Muscle of back (tissue), 3 donors: ENCODE measurements at regions not wholly inside any gene's neighbourhood (a gene's known extent, or its start where the extent isn't known, plus 50 kb on each side); places are given as distances from the start of the nearest gene placed in this dataset.

Experiments used
- DNase-seq, 3 donors: peaks; one replicate each; pipeline versions ENCODE4 v3.0.0 to v3.0.0-alpha.2; 2013

- peak in 2 of 3 donors; percentile 73 to 78 for DNase-seq
These were observed 680.1 kb downstream of the DIAPH3 start for GRCh38 chr13:59483501-59484145.

GRCh38 chr13:59487883-59488282 is 675.8 kb downstream of the DIAPH3 start:
- DNase-seq = no peak

- DNase-seq = no peak
These were observed 675.3 kb downstream of the DIAPH3 start for GRCh38 chr13:59488436-59488835.

- DNase-seq = no peak
These were observed 673.1 kb downstream of the DIAPH3 start for GRCh38 chr13:59490651-59491050.

GRCh38 chr13:59492030-59492636 is 671.6 kb downstream of the DIAPH3 start:
- peak in 1 of 3 donors; percentile 14 for DNase-seq

- DNase-seq = no peak
These were observed 670.2 kb downstream of the DIAPH3 start for GRCh38 chr13:59493436-59493965.

GRCh38 chr13:59494151-59494550 is 669.6 kb downstream of the DIAPH3 start:
- DNase-seq = no peak

GRCh38 chr13:59494560-59494970 is 669.2 kb downstream of the DIAPH3 start:
- peak; percentile 83 to 93 (median 85) for DNase-seq

- peak in 1 of 3 donors; percentile 13 for DNase-seq
These were observed 668.4 kb downstream of the DIAPH3 start for GRCh38 chr13:59495299-59495698.

- no peak for DNase-seq
These were observed 667.7 kb downstream of the DIAPH3 start for GRCh38 chr13:59495936-59496512.

- DNase-seq = no peak
These were observed 666.0 kb downstream of the DIAPH3 start for GRCh38 chr13:59497621-59498247.

- DNase-seq = no peak
These were observed 662.7 kb downstream of the DIAPH3 start for GRCh38 chr13:59501004-59501403.

GRCh38 chr13:59504407-59504806 is 659.3 kb downstream of the DIAPH3 start:
- DNase-seq = no peak

GRCh38 chr13:59510386-59510785 is 653.3 kb downstream of the DIAPH3 start:
- no peak for DNase-seq

GRCh38 chr13:59513686-59514085 is 650.0 kb downstream of the DIAPH3 start:
- no peak for DNase-seq

- no peak for DNase-seq
These were observed 649.4 kb downstream of the DIAPH3 start for GRCh38 chr13:59514316-59514715.

- DNase-seq = no peak
These were observed 643.9 kb downstream of the DIAPH3 start for GRCh38 chr13:59519819-59520218.

GRCh38 chr13:59521549-59521948 is 642.2 kb downstream of the DIAPH3 start:
- DNase-seq = no peak

GRCh38 chr13:59522652-59523051 is 641.1 kb downstream of the DIAPH3 start:
- DNase-seq = no peak

GRCh38 chr13:59527500-59527899 is 636.2 kb downstream of the DIAPH3 start:
- DNase-seq = no peak

GRCh38 chr13:59531571-59532091 is 632.1 kb downstream of the DIAPH3 start:
- peak; percentile 55 to 75 (median 60) for DNase-seq

- DNase-seq = no peak
These were observed 631.3 kb downstream of the DIAPH3 start for GRCh38 chr13:59532405-59532804.
